T47D (cell line): ENCODE measurements at regions not wholly inside any gene's neighbourhood (a gene's known extent, or its start where the extent isn't known, plus 50 kb on each side); places are given as distances from the start of the nearest gene placed in this dataset.
"Not testable (repeated sequence)": the region's sequence is repeated elsewhere in the genome, so short reads cannot be mapped to it uniquely, and the experiment has no call there.

Experiments
- DNase-seq, 2 experiments: peaks; one replicate each; pipeline versions ENCODE4 v3.0.0 to v3.0.0-alpha.2; 2011 to 2012; ENCODE audit warnings: low read depth in 1 of 2, low spot score in 1 of 2
- JUND ChIP-seq: IDR thresholded peaks from 2 replicates; pipeline ENCODE4 v1.6.1; 2012; ENCODE audit warnings: low read depth
- in situ Hi-C: cut with HindIII; loops from 2 replicates; pipeline ENCODE4 v1.10.0; 2016; ENCODE audit warnings: low sequenced_read_pairs, low pct_unique_long_range_greater_than_20kb

DNA sequence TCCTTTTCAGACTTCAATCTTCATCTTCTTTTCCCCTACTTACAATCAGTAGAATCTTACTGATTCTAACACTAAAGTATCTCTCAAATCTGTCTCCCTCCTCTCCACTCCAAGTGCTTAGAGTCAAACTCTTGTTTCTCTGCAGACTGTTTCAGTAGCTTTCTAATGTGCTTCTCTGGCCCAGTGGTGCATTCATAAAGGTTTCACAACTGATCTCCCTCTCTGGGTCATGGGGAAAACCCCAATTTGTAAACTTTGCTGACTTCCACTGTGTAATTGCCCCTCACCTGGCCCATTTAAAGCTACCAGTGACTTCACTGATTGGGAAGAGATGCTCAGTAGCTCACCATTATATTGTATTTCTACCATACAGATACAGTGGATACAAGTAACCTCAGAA, 183.6 kb downstream of the FAXC start:
- no peak for TF ChIP-seq JUND
- in situ Hi-C loops = no loop called here

DNA sequence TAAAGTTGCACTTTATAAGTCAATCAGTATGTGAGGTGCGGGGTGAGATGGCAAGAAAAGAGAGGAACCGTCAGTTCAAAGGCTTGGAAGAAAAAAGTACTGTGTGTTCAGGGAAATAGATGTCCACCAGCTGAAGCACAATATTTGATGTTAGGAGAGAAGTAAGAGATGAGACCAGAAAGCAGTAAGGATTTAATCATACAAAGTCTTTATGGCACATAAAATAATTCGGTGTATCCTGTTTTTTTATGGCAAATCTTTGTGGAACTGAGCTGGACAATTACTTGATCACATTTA, 197.2 kb downstream of the FAXC start:
- DNase-seq = no peak
- TF ChIP-seq JUND = no peak
- in situ Hi-C loops = no loop called here

More for the DNA sequence above, 183.6 kb downstream of the FAXC start:
- DNase-seq = no peak

DNA sequence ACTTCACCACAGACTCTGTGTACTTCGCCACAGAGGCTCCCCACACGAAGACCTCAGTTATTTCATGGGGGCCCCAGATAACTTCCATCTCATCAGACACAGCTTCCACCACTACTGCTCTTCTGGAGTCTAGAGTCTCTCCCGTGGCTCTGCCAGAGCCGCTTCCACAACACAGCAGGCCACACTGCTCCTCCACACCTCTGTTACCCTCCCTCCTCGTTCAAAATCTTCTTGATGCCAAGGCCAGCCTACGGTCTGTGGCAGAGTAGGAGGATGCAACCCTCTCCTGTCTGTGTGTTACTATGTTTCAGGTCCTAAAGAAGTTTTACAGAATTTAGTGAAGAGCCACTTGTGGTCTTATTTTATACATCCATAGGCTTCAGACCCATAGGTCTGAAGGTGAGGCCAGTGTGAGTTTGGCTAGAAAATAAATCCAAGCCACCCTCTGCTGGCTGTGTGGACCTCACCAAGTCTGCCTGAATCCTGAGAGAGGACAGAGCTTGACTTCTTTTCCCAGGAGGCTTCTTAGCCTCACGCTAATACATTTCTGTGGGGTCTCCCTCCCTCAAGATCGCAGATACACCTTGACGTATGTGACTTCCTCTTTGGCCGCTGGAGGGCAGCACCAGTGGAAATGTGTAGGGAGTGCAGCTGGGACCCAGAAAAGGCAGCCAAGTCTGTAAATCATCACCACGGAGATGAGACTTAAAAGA, 197.7 kb downstream of the FAXC start:
- in situ Hi-C loops = no loop called here
- no peak for TF ChIP-seq JUND

DNA sequence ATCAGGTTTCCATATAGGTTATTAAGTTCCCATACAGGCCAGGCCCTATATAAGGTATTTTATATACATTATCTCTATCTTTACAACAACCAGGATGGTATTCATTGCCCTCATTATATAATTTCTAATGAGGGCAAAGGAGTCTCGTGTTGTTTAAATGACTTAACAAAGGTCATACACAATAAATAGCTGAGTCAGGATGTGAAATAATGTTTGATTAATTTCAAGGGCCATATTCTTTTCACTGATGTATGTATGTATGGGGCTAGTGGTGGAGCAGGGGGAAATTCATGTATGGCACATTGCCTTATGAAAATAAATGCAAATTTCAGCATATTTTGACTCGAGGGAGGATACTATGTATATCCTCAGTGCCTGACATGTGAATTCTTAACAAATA, 200.7 kb downstream of the FAXC start:
- in situ Hi-C loops = no loop called here
- no peak for TF ChIP-seq JUND
- no peak for DNase-seq

More for the DNA sequence above, 197.7 kb downstream of the FAXC start:
- peak in 1 of 2 experiments; percentile 62 for DNase-seq

DNA sequence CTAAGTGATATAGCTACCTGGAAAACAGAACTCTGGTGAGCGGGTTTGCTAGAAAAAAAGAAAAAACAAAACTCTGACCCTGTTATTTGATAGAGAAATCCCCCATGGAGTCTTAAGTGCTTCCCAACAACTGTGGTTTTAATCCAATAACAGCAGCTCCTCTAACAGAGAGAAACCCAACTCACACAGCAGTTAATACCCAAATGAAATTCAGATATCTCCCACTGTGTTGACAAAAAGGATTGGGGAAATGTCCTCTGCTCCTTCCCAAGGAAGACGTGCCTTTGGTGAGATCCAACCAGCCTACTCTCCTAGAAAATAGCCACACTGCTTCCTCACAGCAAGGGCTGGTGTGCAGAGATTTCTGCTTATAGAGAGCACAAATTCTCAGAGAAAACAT, 200.4 kb upstream of the FBXL4 start:
- in situ Hi-C loops = no loop called here
- TF ChIP-seq JUND = no peak
- no peak for DNase-seq

DNA sequence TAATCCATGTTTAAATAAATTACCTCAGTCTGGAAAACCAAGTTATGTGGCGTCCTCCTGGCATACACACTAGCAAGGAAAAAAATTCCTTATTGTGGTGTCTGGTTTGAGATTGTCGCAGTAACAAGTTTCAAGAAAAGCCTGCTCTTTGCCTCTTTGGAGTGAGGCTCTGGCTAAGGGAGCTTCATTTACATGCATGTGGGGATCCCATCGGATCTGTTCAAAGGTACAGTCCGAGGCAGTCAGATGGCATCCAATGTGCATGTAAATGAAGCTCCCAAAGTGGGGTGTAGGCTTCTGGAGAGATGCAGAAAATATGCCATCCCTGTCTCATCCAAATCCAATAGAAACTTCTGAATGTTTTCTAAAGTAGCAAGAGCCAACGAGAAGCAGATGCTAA, 199.5 kb upstream of the FBXL4 start:
- no peak for DNase-seq
- in situ Hi-C loops = no loop called here
- no peak for TF ChIP-seq JUND

DNA sequence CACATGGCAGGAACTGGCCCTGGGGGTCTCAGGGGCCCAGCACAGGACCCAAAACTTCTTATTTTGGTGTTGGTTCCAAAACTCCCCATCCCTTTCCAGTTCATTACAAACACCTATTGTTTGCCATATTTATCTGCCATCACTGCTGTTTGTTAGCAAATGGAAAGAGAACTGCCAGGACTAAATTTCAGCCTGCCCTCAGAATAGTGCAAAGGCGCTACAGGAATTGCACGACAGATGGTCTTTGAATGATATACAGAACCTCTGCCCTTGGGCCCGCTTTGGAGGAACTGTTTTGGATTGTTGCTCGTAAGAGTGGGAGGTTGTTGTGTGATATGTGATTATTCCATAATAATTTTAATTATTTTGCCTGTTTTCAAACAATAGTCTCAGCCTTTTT, 199.0 kb upstream of the FBXL4 start:
- in situ Hi-C loops = no loop called here
- TF ChIP-seq JUND = no peak
- peak in 1 of 2 experiments; percentile 14 for DNase-seq

DNA sequence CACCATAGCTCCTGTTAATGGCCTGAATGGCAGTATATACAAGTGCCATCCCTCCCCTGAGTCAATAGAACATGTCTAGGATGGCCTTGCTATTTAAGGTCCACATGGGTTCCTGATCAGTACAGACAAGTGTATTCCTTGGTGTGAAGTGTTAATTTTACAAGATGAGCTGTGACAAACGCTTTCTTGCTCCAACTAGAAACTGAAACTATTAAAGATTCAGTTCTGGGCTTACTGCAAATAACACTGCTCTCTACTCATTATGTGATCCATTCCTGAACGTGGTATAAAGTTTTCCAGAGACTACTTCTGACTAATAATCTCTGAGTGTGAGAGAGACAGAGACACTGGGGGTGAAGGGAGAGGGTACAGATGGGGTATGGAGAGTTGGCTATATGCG, 198.0 kb upstream of the FBXL4 start:
- no peak for TF ChIP-seq JUND
- DNase-seq = no peak
- in situ Hi-C loops = no loop called here

DNA sequence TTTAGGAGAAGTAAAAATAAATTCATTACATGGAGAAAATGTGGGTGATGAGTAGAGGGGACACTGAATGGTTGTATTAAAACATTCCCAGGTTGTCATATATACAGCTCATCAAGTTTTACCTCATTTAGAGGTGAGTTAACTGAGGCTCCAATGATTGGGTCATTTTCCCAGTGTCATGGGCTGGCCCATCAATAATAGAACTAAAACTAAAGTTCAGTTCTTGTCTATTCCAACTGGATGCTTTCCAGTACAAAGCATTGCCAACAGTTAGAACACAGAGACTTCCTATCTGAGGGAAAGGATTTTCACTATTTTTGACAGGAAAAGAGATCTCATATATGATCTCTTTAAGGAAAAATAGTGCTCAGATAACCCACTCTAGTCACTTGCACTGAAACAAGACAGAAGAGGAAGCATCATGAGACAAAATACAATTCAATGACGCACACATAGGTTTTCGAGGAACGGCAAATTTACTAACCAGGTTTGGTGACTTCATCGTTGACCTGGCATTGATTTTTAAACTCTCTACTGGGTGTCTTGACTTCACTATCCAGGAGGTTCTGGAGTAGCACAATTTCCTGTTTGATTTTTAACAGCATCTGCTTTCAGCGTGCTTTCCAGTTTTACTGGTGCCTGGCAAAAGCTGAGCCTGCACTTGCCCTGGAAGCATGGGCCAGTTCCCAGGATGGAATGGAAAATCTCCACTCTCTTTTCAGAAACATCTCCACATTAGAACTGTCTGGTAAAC, 195.5 kb upstream of the FBXL4 start:
- DNase-seq = no peak
- in situ Hi-C loops = no loop called here
- TF ChIP-seq JUND = no peak

DNA sequence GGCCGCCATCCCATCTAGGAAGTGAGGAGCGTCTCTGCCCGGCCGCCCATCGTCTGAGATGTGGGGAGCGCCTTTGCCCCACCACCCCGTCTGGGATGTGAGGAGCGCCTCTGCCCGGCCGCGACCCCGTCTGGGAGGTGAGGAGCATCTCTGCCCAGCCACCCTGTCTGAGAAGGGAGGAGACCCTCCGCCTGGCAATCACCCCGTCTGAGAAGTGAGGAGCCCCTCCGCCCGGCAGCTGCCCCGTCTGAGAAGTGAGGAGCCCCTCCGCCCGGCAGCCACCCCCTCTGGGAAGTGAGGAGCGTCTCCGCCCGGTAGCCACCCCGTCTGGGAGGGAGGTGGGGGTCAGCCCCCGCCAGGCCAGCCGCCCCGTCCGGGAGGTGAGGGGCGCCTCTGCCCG, 194.2 kb upstream of the FBXL4 start:
- in situ Hi-C loops, DNase-seq: not testable (repeated sequence)

DNA sequence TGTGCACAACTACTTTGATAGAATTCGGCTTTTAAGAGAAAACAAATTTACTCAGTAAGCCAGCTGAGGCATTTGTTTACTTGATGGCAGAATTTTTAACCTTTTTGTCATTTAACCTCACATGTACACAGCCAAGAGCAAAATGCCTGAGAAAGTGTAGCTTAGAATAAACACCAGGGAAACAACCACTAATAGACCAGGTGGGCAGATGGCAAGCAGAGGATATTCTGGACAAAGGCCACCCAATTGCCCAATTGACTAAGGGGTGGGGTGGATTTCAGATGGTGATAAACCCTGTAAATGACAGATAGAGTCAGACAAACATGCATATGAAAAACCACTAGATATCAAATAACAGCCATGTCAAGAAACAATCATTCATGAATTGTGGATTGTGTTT, 190.7 kb upstream of the FBXL4 start:
- in situ Hi-C loops = no loop called here
- DNase-seq = peak in 1 of 2 experiments; percentile 38
- TF ChIP-seq JUND = no peak

DNA sequence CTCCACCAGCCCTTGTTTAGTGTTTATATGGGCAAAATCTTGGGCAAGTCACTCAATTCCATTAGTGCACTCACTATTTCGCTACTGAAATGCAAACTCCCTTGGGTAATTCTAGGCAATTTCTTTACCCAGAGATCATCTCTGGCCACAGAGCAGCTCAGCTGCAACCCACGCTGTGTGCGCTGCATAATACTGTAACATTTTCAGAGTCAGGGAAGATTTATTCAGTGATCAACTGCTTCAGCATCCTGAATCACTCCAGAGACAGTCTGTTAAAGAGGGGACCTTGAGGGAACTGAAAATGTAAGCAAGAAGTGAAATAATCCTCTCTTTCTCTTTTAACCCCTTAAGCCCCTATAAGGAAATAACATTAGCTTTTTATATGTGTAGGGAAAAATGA, 189.6 kb upstream of the FBXL4 start:
- DNase-seq = no peak
- TF ChIP-seq JUND = no peak
- in situ Hi-C loops = no loop called here

DNA sequence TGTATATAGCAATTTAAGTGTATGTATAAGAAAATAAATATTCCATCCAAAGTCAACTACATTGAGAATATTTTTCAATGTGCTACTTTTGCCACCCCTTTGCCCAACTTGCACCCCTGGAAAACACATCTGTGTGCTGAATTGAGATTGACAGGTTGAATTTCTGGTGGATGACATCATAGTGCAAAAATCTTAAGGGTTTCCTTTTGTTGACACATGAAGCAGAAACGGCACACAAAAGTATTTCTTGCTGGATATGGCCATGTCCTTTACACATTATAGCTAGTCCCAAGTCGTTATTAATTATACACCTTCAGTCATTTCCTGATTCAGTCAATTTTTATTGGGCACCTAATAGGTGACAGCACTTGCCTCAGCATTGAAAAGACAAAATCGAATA, 188.7 kb upstream of the FBXL4 start:
- TF ChIP-seq JUND = no peak
- in situ Hi-C loops = no loop called here
- DNase-seq = peak in 1 of 2 experiments; percentile 15

DNA sequence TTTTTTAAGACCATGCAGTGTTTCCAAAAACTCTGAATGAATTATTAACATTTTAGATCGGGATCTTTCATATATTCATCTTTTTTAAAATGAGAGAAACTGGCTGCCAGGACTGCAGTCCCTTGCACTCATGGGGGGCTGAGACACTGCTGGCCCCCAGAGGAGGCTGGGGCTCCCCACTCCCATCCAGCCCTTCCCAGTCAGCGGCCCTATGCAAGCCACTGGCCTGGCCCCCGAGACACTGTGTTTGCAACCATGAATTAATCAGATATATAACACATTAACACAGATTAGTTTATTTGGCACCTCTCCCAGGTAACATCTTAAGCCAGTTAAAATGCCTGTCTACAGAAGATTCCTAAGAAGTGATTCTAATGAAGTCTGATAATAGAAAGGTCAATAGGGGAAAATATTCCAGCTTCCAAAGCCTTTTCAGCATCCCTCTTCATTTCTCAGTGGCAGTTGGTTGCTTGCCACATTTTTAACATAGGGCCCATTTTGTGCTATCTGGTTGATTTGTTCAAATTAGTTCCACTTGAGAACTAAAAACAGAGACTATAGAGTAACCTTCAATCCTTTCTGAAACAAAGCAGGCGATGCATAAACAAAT, 184.4 kb upstream of the FBXL4 start:
- in situ Hi-C loops = no loop called here
- no peak for DNase-seq
- TF ChIP-seq JUND = no peak
